HCT116 (cell line): ENCODE measurements at regions not wholly inside any gene's neighbourhood (a gene's known extent, or its start where the extent isn't known, plus 50 kb on each side); places are given as distances from the start of the nearest gene placed in this dataset.

Experiments
- ATAC-seq: fragments of 200-7000 bp; cut with Tn5 transposase; 2 replicates; pipeline ENCODE4 v1.9.1; 2020; ENCODE audit warnings: mild to moderate bottlenecking, moderate library complexity
- BruUV-seq: library from RNA; stranded (reverse); fragments of 400-500 nt; replicated peaks from 2 replicates; lab custom pipeline; 2021; lab: Mats Ljungman, UMichigan
- CTCF ChIA-PET: fragments of 300-600 bp; sonication (Branson Sonifier 250); formaldehyde crosslinking; loops from one replicate; lab custom pipeline; 2021; ENCODE audit warnings: antibody characterized with exemption; lab: Charles Lee
- POLR2A ChIA-PET: fragments of 300-600, 350-600 bp; sonication (Branson Sonifier 250); formaldehyde crosslinking; loops from one replicate; lab custom pipeline; 2021; ENCODE audit warnings: antibody characterized with exemption; lab: Charles Lee
- RAD21 ChIA-PET, 2 experiments: fragments of 300-600 bp; sonication (Branson Sonifier 250); formaldehyde crosslinking; loops; one replicate each; lab custom pipeline; 2023; ENCODE audit warnings: low total read pairs in 2 of 2; ENCODE audit not compliant: uncharacterized antibody in 2 of 2, unreplicated experiment in 2 of 2, low non-redundant PET in 1 of 2; lab: Charles Lee
- DNase-seq: peaks from one replicate; pipeline ENCODE4 v3.0.0-alpha.2; 2010; ENCODE audit warnings: low read depth, low spot score
- H2AFZ ChIP-seq: fragments of 200-600 bp; shearing (Covaris generic), sonication (generic); 2 replicates; pipeline ENCODE4 v1.6.1; 2017; ENCODE audit warnings: low read depth, mixed run types, mixed read lengths, antibody characterized with exemption, low read length; ENCODE audit not compliant: poor library complexity, severe bottlenecking
- H3K27ac ChIP-seq: 2 replicates; pipeline ENCODE4 v1.5.1; 2012; ENCODE audit warnings: low read depth, low read length
- H3K27me3 ChIP-seq: fragments of 200-600 bp; sonication (generic); 2 replicates; pipeline ENCODE4 v1.6.1; 2016; ENCODE audit warnings: mixed run types, low read length, mixed read lengths; ENCODE audit not compliant: insufficient read depth
- H3K36me3 ChIP-seq, 2 experiments: fragments of 200-500 bp in 1 of 2; fragments of 200-600 bp in 1 of 2; sonication (Bioruptor generic) in 1 of 2; sonication (generic) in 1 of 2; 2 replicates each; pipeline versions ENCODE4 v1.5.1 to v1.6.1; 2014 to 2016; ENCODE audit warnings: low read length in 2 of 2, inconsistent platforms in 1 of 2, mixed read lengths in 1 of 2, mixed run types in 1 of 2; ENCODE audit not compliant: insufficient read depth in 2 of 2, control insufficient read depth in 1 of 2
- H3K4me1 ChIP-seq, 2 experiments: fragments of 200-600 bp in 1 of 2; sonication (generic) in 1 of 2; 2 replicates each; pipeline versions ENCODE4 v1.5.1 to v1.6.1; 2012 to 2017; ENCODE audit warnings: low read length in 2 of 2, inconsistent platforms in 1 of 2, mild to moderate bottlenecking in 1 of 2, mixed read lengths in 1 of 2, mixed run types in 1 of 2, moderate library complexity in 1 of 2; ENCODE audit not compliant: insufficient read depth in 2 of 2, control insufficient read depth in 1 of 2
- H3K4me2 ChIP-seq: fragments of 200-600 bp; sonication (generic); 2 replicates; pipeline ENCODE4 v1.6.1; 2017; ENCODE audit warnings: mixed run types, low read length, mixed read lengths
- H3K4me3 ChIP-seq, 2 experiments: fragments of 200-600 bp in 1 of 2; sonication (generic) in 1 of 2; replicated peaks in 1 of 2; 2 replicates each; pipeline ENCODE4 v1.5.1; 2011 to 2016; ENCODE audit warnings: low read length in 2 of 2, control low read depth in 1 of 2, low read depth in 1 of 2, mild to moderate bottlenecking in 1 of 2, mixed read lengths in 1 of 2, mixed run types in 1 of 2
- H3K79me2 ChIP-seq: fragments of 200-600 bp; sonication (generic); 2 replicates; pipeline ENCODE4 v1.6.1; 2017; ENCODE audit warnings: mild to moderate bottlenecking, mixed run types, low read length, moderate library complexity, mixed read lengths; ENCODE audit not compliant: insufficient read depth
- H3K9ac ChIP-seq: fragments of 200-600 bp; sonication (generic); 2 replicates; pipeline ENCODE4 v1.6.1; 2016; ENCODE audit warnings: low read length, mixed read lengths
- H3K9me2 ChIP-seq: fragments of 200-600 bp; sonication (generic), shearing (Covaris generic); 2 replicates; pipeline ENCODE4 v1.6.1; 2017; ENCODE audit warnings: mixed run types, mild to moderate bottlenecking, moderate library complexity; ENCODE audit not compliant: insufficient read depth
- H3K9me3 ChIP-seq, 2 experiments: fragments of 200-500 bp in 1 of 2; fragments of 200-600 bp in 1 of 2; sonication (Bioruptor generic) in 1 of 2; sonication (generic) in 1 of 2; 2 replicates each; pipeline ENCODE4 v1.6.1; 2014 to 2017; ENCODE audit warnings: low read length in 2 of 2, mixed read lengths in 2 of 2, inconsistent platforms in 1 of 2, low read depth in 1 of 2, mild to moderate bottlenecking in 1 of 2, mixed run types in 1 of 2, moderate library complexity in 1 of 2; ENCODE audit not compliant: control insufficient read depth in 1 of 2, insufficient read depth in 1 of 2
- H4K20me1 ChIP-seq: fragments of 200-600 bp; sonication (generic), shearing (Covaris generic); 2 replicates; pipeline ENCODE4 v1.6.1; 2017; ENCODE audit warnings: mixed run types, mild to moderate bottlenecking, moderate library complexity; ENCODE audit not compliant: insufficient read depth
- ATF3 ChIP-seq: IDR thresholded peaks from 2 replicates; pipeline ENCODE4 v1.6.1; 2012
- CBX3 ChIP-seq: IDR thresholded peaks from 2 replicates; pipeline ENCODE4 v1.6.1; 2012; ENCODE audit warnings: low read depth
- CEBPB ChIP-seq: IDR thresholded peaks from 2 replicates; pipeline ENCODE4 v1.6.1; 2012; ENCODE audit warnings: low read depth
- ELF1 ChIP-seq: IDR thresholded peaks from 2 replicates; pipeline ENCODE4 v1.6.1; 2012; ENCODE audit warnings: low read depth, borderline replicate concordance
- EZH2 ChIP-seq: fragments of 200-600 bp; sonication (generic); IDR thresholded peaks from 2 replicates; pipeline ENCODE4 v1.6.1; 2017; ENCODE audit warnings: antibody characterized with exemption, mixed run types
- EZH2phosphoT487 ChIP-seq: fragments of 200-600 bp; IDR thresholded peaks from 2 replicates; pipeline ENCODE4 v1.6.1; 2018; ENCODE audit warnings: antibody characterized with exemption, borderline replicate concordance
- JUND ChIP-seq: IDR thresholded peaks from 2 replicates; pipeline ENCODE4 v1.6.1; 2012
- MAX ChIP-seq: IDR thresholded peaks from 2 replicates; pipeline ENCODE4 v1.6.1; 2012
- POLR2A ChIP-seq: IDR thresholded peaks from 2 replicates; pipeline ENCODE4 v1.7.0; 2011; ENCODE audit warnings: borderline replicate concordance; ENCODE audit not compliant: insufficient read depth, insufficient read length; ENCODE audit errors: extremely low read depth
- POLR2AphosphoS5 ChIP-seq: IDR thresholded peaks from 2 replicates; pipeline ENCODE4 v1.6.1; 2011; ENCODE audit warnings: mild to moderate bottlenecking, low read depth, low read length, moderate library complexity
- RAD21 ChIP-seq: IDR thresholded peaks from 2 replicates; pipeline ENCODE4 v1.6.1; 2012; ENCODE audit warnings: low read depth, mild to moderate bottlenecking
- TCF7L2 ChIP-seq: IDR thresholded peaks from 2 replicates; pipeline ENCODE4 v1.7.0; 2011; ENCODE audit warnings: borderline replicate concordance, inconsistent platforms; ENCODE audit not compliant: insufficient read depth, insufficient read length; ENCODE audit errors: extremely low read depth
- YY1 ChIP-seq: IDR thresholded peaks from 2 replicates; pipeline ENCODE4 v1.6.1; 2011; ENCODE audit warnings: low read length, low read depth, moderate library complexity, mild to moderate bottlenecking; ENCODE audit not compliant: insufficient replicate concordance; ENCODE audit errors: extremely low read depth
- ZFX ChIP-seq: fragments of 450-650 bp; IDR thresholded peaks from 2 replicates; pipeline ENCODE4 v1.6.1; 2017
- intact Hi-C: fragments of 100-400 bp; cut with micrococcal nuclease; formaldehyde crosslinking; loops from 2 replicates; pipeline ENCODE4 v1.10.0; 2022
- TF ChIP-seq, protein P1 (sequence below): IDR thresholded peaks from 2 replicates; pipeline ENCODE4 v1.6.1; 2011; ENCODE audit warnings: mild to moderate bottlenecking, low read length, moderate library complexity; ENCODE audit not compliant: insufficient replicate concordance; ENCODE audit errors: extremely low read depth
- TF ChIP-seq, protein P2 (sequence below): IDR thresholded peaks from 2 replicates; pipeline ENCODE4 v1.6.1; 2012; ENCODE audit warnings: low read depth
- TF ChIP-seq, protein P3 (sequence below), 3 experiments: fragments of 200-600 bp in 1 of 3; sonication (generic) in 1 of 3; IDR thresholded peaks in 2 of 3; conservative IDR thresholded peaks in 1 of 3; 2 replicates each; pipeline ENCODE4 v1.5.1; 2012 to 2017; ENCODE audit warnings: low read depth in 2 of 3, low read length in 2 of 3, antibody characterized with exemption in 1 of 3, borderline replicate concordance in 1 of 3, control low read depth in 1 of 3, mild to moderate bottlenecking in 1 of 3, mixed read lengths in 1 of 3, mixed run types in 1 of 3, moderate library complexity in 1 of 3; ENCODE audit not compliant: insufficient read depth in 1 of 3

GRCh38 chr6:170083236-170084051, 207.4 kb downstream of the DLL1 start:
- no peak for ATAC-seq
- intact Hi-C loops: no loop called here
- RAD21 ChIA-PET: no interaction called here
- H4K20me1 ChIP-seq: no peaks in the 10 kb centered on the region
- no peak for DNase-seq
- no TSS peak for BruUV-seq
- no peak overlapping the region for H3K9ac ChIP-seq
- POLR2A ChIA-PET: no interaction called here
- H3K4me2 ChIP-seq: no peak overlapping the region
- no peak overlapping the region for H3K27ac ChIP-seq
- no peaks in the 10 kb centered on the region for H3K9me2 ChIP-seq
- no peaks in the 10 kb centered on the region for H3K79me2 ChIP-seq
- CTCF ChIA-PET: no interaction called here
- H3K27me3 ChIP-seq: no peaks in the 10 kb centered on the region
- H2AFZ ChIP-seq: no peak overlapping the region
- no peaks in the 10 kb centered on the region for H3K36me3 ChIP-seq
- no peak overlapping the region for H3K4me3 ChIP-seq
- H3K9me3 ChIP-seq: no peaks in the 10 kb centered on the region
- TF ChIP-seq, protein P1, sequence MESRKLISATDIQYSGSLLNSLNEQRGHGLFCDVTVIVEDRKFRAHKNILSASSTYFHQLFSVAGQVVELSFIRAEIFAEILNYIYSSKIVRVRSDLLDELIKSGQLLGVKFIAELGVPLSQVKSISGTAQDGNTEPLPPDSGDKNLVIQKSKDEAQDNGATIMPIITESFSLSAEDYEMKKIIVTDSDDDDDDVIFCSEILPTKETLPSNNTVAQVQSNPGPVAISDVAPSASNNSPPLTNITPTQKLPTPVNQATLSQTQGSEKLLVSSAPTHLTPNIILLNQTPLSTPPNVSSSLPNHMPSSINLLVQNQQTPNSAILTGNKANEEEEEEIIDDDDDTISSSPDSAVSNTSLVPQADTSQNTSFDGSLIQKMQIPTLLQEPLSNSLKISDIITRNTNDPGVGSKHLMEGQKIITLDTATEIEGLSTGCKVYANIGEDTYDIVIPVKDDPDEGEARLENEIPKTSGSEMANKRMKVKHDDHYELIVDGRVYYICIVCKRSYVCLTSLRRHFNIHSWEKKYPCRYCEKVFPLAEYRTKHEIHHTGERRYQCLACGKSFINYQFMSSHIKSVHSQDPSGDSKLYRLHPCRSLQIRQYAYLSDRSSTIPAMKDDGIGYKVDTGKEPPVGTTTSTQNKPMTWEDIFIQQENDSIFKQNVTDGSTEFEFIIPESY: no peak
- no peak for TF ChIP-seq POLR2A
- TF ChIP-seq, protein P2, sequence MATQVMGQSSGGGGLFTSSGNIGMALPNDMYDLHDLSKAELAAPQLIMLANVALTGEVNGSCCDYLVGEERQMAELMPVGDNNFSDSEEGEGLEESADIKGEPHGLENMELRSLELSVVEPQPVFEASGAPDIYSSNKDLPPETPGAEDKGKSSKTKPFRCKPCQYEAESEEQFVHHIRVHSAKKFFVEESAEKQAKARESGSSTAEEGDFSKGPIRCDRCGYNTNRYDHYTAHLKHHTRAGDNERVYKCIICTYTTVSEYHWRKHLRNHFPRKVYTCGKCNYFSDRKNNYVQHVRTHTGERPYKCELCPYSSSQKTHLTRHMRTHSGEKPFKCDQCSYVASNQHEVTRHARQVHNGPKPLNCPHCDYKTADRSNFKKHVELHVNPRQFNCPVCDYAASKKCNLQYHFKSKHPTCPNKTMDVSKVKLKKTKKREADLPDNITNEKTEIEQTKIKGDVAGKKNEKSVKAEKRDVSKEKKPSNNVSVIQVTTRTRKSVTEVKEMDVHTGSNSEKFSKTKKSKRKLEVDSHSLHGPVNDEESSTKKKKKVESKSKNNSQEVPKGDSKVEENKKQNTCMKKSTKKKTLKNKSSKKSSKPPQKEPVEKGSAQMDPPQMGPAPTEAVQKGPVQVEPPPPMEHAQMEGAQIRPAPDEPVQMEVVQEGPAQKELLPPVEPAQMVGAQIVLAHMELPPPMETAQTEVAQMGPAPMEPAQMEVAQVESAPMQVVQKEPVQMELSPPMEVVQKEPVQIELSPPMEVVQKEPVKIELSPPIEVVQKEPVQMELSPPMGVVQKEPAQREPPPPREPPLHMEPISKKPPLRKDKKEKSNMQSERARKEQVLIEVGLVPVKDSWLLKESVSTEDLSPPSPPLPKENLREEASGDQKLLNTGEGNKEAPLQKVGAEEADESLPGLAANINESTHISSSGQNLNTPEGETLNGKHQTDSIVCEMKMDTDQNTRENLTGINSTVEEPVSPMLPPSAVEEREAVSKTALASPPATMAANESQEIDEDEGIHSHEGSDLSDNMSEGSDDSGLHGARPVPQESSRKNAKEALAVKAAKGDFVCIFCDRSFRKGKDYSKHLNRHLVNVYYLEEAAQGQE: no peak
- TF ChIP-seq EZH2: no peak
- no peak for TF ChIP-seq TCF7L2
- TF ChIP-seq ZFX: no peak
- TF ChIP-seq ATF3: no peak
- TF ChIP-seq MAX: no peak
- TF ChIP-seq CBX3: no peak
- TF ChIP-seq, protein P3, sequence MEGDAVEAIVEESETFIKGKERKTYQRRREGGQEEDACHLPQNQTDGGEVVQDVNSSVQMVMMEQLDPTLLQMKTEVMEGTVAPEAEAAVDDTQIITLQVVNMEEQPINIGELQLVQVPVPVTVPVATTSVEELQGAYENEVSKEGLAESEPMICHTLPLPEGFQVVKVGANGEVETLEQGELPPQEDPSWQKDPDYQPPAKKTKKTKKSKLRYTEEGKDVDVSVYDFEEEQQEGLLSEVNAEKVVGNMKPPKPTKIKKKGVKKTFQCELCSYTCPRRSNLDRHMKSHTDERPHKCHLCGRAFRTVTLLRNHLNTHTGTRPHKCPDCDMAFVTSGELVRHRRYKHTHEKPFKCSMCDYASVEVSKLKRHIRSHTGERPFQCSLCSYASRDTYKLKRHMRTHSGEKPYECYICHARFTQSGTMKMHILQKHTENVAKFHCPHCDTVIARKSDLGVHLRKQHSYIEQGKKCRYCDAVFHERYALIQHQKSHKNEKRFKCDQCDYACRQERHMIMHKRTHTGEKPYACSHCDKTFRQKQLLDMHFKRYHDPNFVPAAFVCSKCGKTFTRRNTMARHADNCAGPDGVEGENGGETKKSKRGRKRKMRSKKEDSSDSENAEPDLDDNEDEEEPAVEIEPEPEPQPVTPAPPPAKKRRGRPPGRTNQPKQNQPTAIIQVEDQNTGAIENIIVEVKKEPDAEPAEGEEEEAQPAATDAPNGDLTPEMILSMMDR (IDR thresholded peaks at IDR 0.05 in 2 of 3, conservative IDR thresholded peaks at IDR 0.05 in 1 of 3; ENCODE audit: borderline replicate concordance in 1 of 3, insufficient read depth in 1 of 3, low read depth in 2 of 3, low read length in 2 of 3): no peak
- TF ChIP-seq EZH2phosphoT487: no peak
- TF ChIP-seq ELF1: no peak
- TF ChIP-seq JUND: no peak
- TF ChIP-seq YY1: no peak
- TF ChIP-seq POLR2AphosphoS5: no peak
- no peak for TF ChIP-seq RAD21
- TF ChIP-seq CEBPB: no peak
- H3K4me1 ChIP-seq: no peaks in the 10 kb centered on the region
